GM12872 (cell line): ENCODE measurements at regions not wholly inside any gene's neighbourhood (a gene's known extent, or its start where the extent isn't known, plus 50 kb on each side); places are given as distances from the start of the nearest gene placed in this dataset.

ENCODE experiments used
- TF ChIP-seq, protein P1 (sequence below): IDR thresholded peaks from 3 replicates; pipeline ENCODE4 v1.5.1; 2011; ENCODE audit warnings: low read depth, mild to moderate bottlenecking, low read length, moderate library complexity; ENCODE audit not compliant: insufficient read depth

GRCh38 chr9:89805571-89806292, 200.9 kb downstream of the GADD45G start:
- TF ChIP-seq, protein P1, sequence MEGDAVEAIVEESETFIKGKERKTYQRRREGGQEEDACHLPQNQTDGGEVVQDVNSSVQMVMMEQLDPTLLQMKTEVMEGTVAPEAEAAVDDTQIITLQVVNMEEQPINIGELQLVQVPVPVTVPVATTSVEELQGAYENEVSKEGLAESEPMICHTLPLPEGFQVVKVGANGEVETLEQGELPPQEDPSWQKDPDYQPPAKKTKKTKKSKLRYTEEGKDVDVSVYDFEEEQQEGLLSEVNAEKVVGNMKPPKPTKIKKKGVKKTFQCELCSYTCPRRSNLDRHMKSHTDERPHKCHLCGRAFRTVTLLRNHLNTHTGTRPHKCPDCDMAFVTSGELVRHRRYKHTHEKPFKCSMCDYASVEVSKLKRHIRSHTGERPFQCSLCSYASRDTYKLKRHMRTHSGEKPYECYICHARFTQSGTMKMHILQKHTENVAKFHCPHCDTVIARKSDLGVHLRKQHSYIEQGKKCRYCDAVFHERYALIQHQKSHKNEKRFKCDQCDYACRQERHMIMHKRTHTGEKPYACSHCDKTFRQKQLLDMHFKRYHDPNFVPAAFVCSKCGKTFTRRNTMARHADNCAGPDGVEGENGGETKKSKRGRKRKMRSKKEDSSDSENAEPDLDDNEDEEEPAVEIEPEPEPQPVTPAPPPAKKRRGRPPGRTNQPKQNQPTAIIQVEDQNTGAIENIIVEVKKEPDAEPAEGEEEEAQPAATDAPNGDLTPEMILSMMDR = no peak

GRCh38 chr9:89806371-89807100, 201.7 kb downstream of the GADD45G start:
- TF ChIP-seq, protein P1 = no peak

- TF ChIP-seq, protein P1 = no peak
Observed at GRCh38 chr9:89807101-89807395, 202.2 kb downstream of the GADD45G start.

GRCh38 chr9:89807682-89808075, 202.9 kb downstream of the GADD45G start:
- TF ChIP-seq, protein P1 = no peak

DNA sequence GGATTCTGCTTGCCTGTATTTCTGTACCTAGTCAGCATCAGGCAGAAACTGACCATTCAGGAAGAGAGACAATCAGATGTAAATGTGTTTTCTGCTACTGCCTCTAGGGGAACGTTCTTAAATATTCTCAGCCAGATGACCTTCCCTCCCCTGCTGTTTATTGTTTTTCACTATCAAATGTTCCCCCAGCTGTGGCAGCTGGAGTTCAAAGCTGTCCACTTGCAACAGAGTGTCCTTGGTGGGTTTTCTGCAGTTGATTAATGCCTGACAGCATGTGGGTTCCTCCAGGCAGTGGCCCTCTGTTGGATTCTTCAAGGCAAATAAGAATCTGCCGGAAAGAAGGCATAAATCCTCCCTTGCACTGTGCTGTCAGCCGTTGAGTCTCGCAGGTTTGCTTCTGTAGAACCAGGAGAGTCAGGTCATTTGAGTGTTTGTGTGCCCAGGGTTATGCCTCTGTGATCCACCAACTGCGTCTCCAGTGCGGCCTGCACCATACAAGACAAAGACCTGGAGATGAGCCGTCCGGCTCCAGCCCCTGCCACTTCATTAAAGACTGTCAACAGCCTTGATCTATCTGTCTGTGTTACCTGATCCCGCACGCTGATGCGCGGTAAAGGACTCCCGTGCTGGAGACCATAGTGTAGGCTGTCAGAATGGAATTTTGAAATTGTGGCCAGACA, 203.4 kb downstream of the GADD45G start:
- TF ChIP-seq, protein P1 = no peak; the same call in 2 of the 3 replicates

- TF ChIP-seq, protein P1 = no peak
Observed at GRCh38 chr9:89808756-89809181, 204.0 kb downstream of the GADD45G start.

GRCh38 chr9:89810431-89810830, 205.6 kb downstream of the GADD45G start:
- TF ChIP-seq, protein P1 = no peak
